ENCODE measurements at regions not wholly inside any gene's neighbourhood (a gene's known extent, or its start where the extent isn't known, plus 50 kb on each side); places are given as distances from the start of the nearest gene placed in this dataset.

DNA sequence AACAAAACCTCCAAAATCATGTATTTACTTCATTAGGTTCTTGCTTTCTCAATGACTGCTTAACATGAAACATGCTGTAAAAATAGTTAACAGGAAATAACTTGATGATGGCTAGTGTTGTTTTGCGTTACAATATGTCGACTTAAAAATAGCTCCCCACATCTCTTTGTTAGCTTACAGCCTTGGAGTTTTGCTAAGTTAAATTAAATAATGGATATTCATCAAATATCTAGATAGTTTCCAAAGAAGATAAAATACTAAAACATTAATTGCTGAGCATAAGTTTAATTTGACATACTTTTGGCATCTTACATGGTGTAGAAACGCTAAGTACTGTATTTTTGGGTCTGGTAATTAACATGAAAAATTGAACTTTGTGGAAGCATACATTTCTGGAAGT is 500.6 kb upstream of the NOVA1 start:
- 33 to 57% (median 37%) methylated on average over 3 of the region's 3 CpGs for WGBS, 4 donors
- Histone ChIP-seq H3K9me3 (no peaks in the 10 kb centered on the region), H3K27me3 (no peaks in the 10 kb centered on the region)

DNA sequence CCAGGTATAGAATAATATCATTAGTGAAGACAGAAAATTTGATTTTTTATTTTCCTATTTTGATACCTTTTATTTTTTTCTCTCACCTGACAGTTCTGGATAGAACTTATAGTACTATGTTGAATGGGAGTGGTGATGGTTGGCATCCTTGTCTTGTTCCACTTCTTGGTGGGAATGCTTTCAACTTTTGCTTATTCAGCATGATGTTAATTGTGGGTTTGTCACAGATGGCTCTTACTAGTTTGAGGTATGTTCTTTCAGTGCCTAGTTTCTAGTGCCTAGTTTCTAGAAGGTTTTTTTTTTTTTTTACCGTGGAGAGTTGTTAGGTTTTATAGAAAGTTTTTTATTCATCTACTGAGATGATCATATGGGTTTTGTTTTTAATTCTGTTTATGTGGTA is 516.3 kb upstream of the NOVA1 start:
- intact Hi-C loops (cut with DNase I): no loop called here

More for the DNA sequence above, 500.6 kb upstream of the NOVA1 start:
- H3K4me1 ChIP-seq: no peaks in the 10 kb centered on the region
- intact Hi-C loops (cut with DNase I): no loop called here
- no peak overlapping the region for H3K27ac ChIP-seq
- H3K36me3 ChIP-seq: no peaks in the 10 kb centered on the region
- H3K4me3 ChIP-seq: no peak overlapping the region
- DNase-seq (no peak), ATAC-seq (no peak)
- TF ChIP-seq CTCF (IDR thresholded peaks at IDR 0.05) (no peak), POLR2A (IDR thresholded peaks at IDR 0.05) (no peak)

DNA sequence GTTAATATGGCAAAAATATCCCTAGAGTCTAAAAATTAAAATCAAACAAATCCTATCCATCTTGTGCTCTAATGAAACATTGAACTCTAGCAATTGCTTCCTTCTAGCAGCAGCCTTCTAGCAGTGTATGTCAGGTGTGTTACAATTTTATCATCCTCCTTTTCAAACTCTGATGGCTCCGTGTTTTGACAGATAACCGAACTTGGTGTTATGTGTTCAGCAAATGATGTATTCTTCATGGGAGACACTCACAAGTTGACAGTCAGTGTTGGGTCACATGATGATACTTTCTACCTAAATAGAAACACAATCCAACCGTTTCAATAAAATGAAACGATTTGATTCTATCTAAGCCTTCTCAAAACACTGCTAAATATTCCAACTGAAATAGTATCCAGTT is 525.3 kb upstream of the NOVA1 start:
- no peak overlapping the region for H3K27ac ChIP-seq
- no peak for DNase-seq
- TF ChIP-seq POLR2A (IDR thresholded peaks at IDR 0.05): no peak
- no peak for TF ChIP-seq CTCF (IDR thresholded peaks at IDR 0.05)
- peaks cover 0 to 26% (median 11%) of the 10 kb centered on the region in 12 donors for H3K9me3 ChIP-seq
- H3K27me3 ChIP-seq: no peaks in the 10 kb centered on the region
- intact Hi-C loops (cut with DNase I): no loop called here
- WGBS, 4 donors: 75 to 78% (median 77%) methylated on average over 4 of the region's 4 CpGs
- no peak for ATAC-seq
- no peaks in the 10 kb centered on the region for H3K4me1 ChIP-seq
- no peaks in the 10 kb centered on the region for H3K36me3 ChIP-seq
- no peak overlapping the region for H3K4me3 ChIP-seq

More for the DNA sequence above, 516.3 kb upstream of the NOVA1 start:
- Histone ChIP-seq H3K36me3 (no peaks in the 10 kb centered on the region), H3K9me3 (peaks cover 0 to 7% (median 0%) of the 10 kb centered on the region in 12 donors), H3K27me3 (no peaks in the 10 kb centered on the region), H3K27ac (no peak overlapping the region), H3K4me3 (no peak overlapping the region), H3K4me1 (no peaks in the 10 kb centered on the region)
- 0 to 29% (median 0%) methylated on average over 1 of the region's 1 CpG for WGBS, 4 donors
- no peak for ATAC-seq
- no peak for DNase-seq
- TF ChIP-seq CTCF (IDR thresholded peaks at IDR 0.05): no peak
- TF ChIP-seq POLR2A (IDR thresholded peaks at IDR 0.05): no peak

- no peak for ATAC-seq
- 52 to 62% (median 57%) methylated on average over 3 of the region's 3 CpGs for WGBS, 4 donors
Measured at GRCh38 chr14:27127838-27128237, 530.0 kb upstream of the NOVA1 start.

More at GRCh38 chr14:27127838-27128237, 530.0 kb upstream of the NOVA1 start:
- Histone ChIP-seq H3K36me3 (no peaks in the 10 kb centered on the region), H3K4me1 (no peaks in the 10 kb centered on the region), H3K27me3 (no peaks in the 10 kb centered on the region), H3K4me3 (no peak overlapping the region), H3K27ac (no peak overlapping the region), H3K9me3 (peaks cover 0 to 10% (median 3%) of the 10 kb centered on the region in 12 donors)
- intact Hi-C loops (cut with DNase I): no loop called here
- TF ChIP-seq CTCF (IDR thresholded peaks at IDR 0.05): no peak
- TF ChIP-seq POLR2A (IDR thresholded peaks at IDR 0.05): no peak
- DNase-seq: no peak

All from heart left ventricle (tissue), 16 donors.